Brain microvascular endothelial cell (primary cell): ENCODE measurements at regions not wholly inside any gene's neighbourhood (a gene's known extent, or its start where the extent isn't known, plus 50 kb on each side); places are given as distances from the start of the nearest gene placed in this dataset.
A peak's percentile ranks its signal among the peaks of the same experiment; 100 is the strongest.

Experiments
- DNase-seq: peaks from one replicate; pipeline ENCODE4 v3.0.0-alpha.2; 2020
- H3K27ac ChIP-seq: fragments of 250-450 bp; sonication (Bioruptor Pico); 2 replicates; pipeline ENCODE4 v1.5.1; 2020; ENCODE audit warnings: mild to moderate bottlenecking, moderate library complexity
- H3K27me3 ChIP-seq: fragments of 250-450 bp; sonication (Bioruptor Pico); replicated peaks from 2 replicates; pipeline ENCODE4 v1.5.1; 2020; ENCODE audit warnings: mild to moderate bottlenecking
- H3K36me3 ChIP-seq: fragments of 250-450 bp; sonication (Bioruptor Pico); replicated peaks from 2 replicates; pipeline ENCODE4 v1.5.1; 2020; ENCODE audit warnings: mild to moderate bottlenecking
- H3K4me3 ChIP-seq: 2 replicates; pipeline ENCODE4 v1.5.1; 2011; ENCODE audit warnings: low read depth, mild to moderate bottlenecking, control low read depth, low read length, moderate library complexity
- CTCF ChIP-seq: IDR thresholded peaks from 2 replicates; pipeline ENCODE4 v1.5.1; 2011; ENCODE audit warnings: low read depth, mild to moderate bottlenecking, moderate library complexity, low read length, control low read depth, inconsistent platforms; ENCODE audit errors: missing control alignments
- in situ Hi-C: cut with HindIII; loops from 2 replicates; pipeline ENCODE4 v1.10.0; 2017; ENCODE audit warnings: low sequenced_read_pairs, low pct_ligation_motif_present

- no peak for TF ChIP-seq CTCF
These were observed 544.6 kb upstream of the NECTIN3 start for GRCh38 chr3:110526777-110527727.

GRCh38 chr3:110528305-110529121, 543.1 kb upstream of the NECTIN3 start:
- no peaks in the 10 kb centered on the region for H3K27me3 ChIP-seq
- in situ Hi-C loops, result no loop called here
- no peak overlapping the region for H3K4me3 ChIP-seq
- no peaks in the 10 kb centered on the region for H3K36me3 ChIP-seq
- peak overlapping the region; percentile 63 for H3K27ac ChIP-seq
- DNase-seq, result no peak
- TF ChIP-seq CTCF, result no peak

More at GRCh38 chr3:110526777-110527727, 544.6 kb upstream of the NECTIN3 start:
- peak; percentile 94 for DNase-seq
- Histone ChIP-seq H3K4me3 (no peak overlapping the region), H3K36me3 (no peaks in the 10 kb centered on the region), H3K27me3 (no peaks in the 10 kb centered on the region), H3K27ac (peak overlapping the region; percentile 90)
- in situ Hi-C loops, result no loop called here

GRCh38 chr3:110530902-110531301, 540.7 kb upstream of the NECTIN3 start:
- Histone ChIP-seq H3K27ac (no peak overlapping the region), H3K4me3 (no peak overlapping the region), H3K27me3 (no peaks in the 10 kb centered on the region), H3K36me3 (no peaks in the 10 kb centered on the region)
- TF ChIP-seq CTCF, result no peak
- in situ Hi-C loops, result no loop called here
- no peak for DNase-seq

- no peaks in the 10 kb centered on the region for H3K36me3 ChIP-seq
- DNase-seq, result no peak
- H3K27me3 ChIP-seq, result no peaks in the 10 kb centered on the region
- H3K4me3 ChIP-seq, result no peak overlapping the region
- TF ChIP-seq CTCF, result no peak
- in situ Hi-C loops, result no loop called here
- H3K27ac ChIP-seq, result no peak overlapping the region
These were observed 538.5 kb upstream of the NECTIN3 start for GRCh38 chr3:110533089-110533488.

- H3K4me3 ChIP-seq, result no peak overlapping the region
- H3K27me3 ChIP-seq, result no peaks in the 10 kb centered on the region
- TF ChIP-seq CTCF, result no peak
- H3K36me3 ChIP-seq, result no peaks in the 10 kb centered on the region
- in situ Hi-C loops, result no loop called here
- no peak for DNase-seq
- no peak overlapping the region for H3K27ac ChIP-seq
These were observed 529.0 kb upstream of the NECTIN3 start for GRCh38 chr3:110542552-110543150.
